ENCODE measurements at regions not wholly inside any gene's neighbourhood (a gene's known extent, or its start where the extent isn't known, plus 50 kb on each side); places are given as distances from the start of the nearest gene placed in this dataset.
"Not testable (repeated sequence)": the region's sequence is repeated elsewhere in the genome, so short reads cannot be mapped to it uniquely, and the experiment has no call there.

GRCh38 chr2:172248381-172248780 is 145.7 kb upstream of the DLX2 start:
- H3K27ac Mint-ChIP-seq = no peak overlapping the region
- H3K4me1 Mint-ChIP-seq (ENCODE audit: low read depth) = peaks cover 19% of the 10 kb centered on the region
- no peak for DNase-seq (ENCODE audit: low spot score)
- H3K9me3 Mint-ChIP-seq = no peaks in the 10 kb centered on the region
- H3K27me3 Mint-ChIP-seq (ENCODE audit: low read depth) = peaks cover 9% of the 10 kb centered on the region
- H3K4me3 Mint-ChIP-seq = no peak overlapping the region
- no peaks in the 10 kb centered on the region for H3K36me3 Mint-ChIP-seq (ENCODE audit: low read depth)

- no peaks in the 10 kb centered on the region for H3K36me3 Mint-ChIP-seq (ENCODE audit: low read depth)
- DNase-seq (ENCODE audit: low spot score) = no peak
- H3K4me3 Mint-ChIP-seq = no peak overlapping the region
- no peak overlapping the region for H3K27ac Mint-ChIP-seq
- H3K4me1 Mint-ChIP-seq (ENCODE audit: low read depth) = peaks cover 19% of the 10 kb centered on the region
- no peaks in the 10 kb centered on the region for H3K9me3 Mint-ChIP-seq
- peaks cover 9% of the 10 kb centered on the region for H3K27me3 Mint-ChIP-seq (ENCODE audit: low read depth)
Measured at GRCh38 chr2:172248785-172249187, 146.1 kb upstream of the DLX2 start.

GRCh38 chr2:172249334-172249733 is 146.6 kb upstream of the DLX2 start:
- Mint-ChIP-seq H3K27ac (no peak overlapping the region), H3K27me3 (ENCODE audit: low read depth) (peaks cover 6% of the 10 kb centered on the region), H3K9me3 (no peaks in the 10 kb centered on the region), H3K4me3 (no peak overlapping the region), H3K4me1 (ENCODE audit: low read depth) (peaks cover 19% of the 10 kb centered on the region), H3K36me3 (ENCODE audit: low read depth) (no peaks in the 10 kb centered on the region)
- no peak for DNase-seq (ENCODE audit: low spot score)

- Mint-ChIP-seq H3K9me3 (no peaks in the 10 kb centered on the region), H3K4me3 (no peak overlapping the region), H3K27me3 (ENCODE audit: low read depth) (peaks cover 3% of the 10 kb centered on the region), H3K36me3 (ENCODE audit: low read depth) (no peaks in the 10 kb centered on the region), H3K4me1 (ENCODE audit: low read depth) (peaks cover 19% of the 10 kb centered on the region), H3K27ac (no peak overlapping the region)
- DNase-seq (ENCODE audit: low spot score) = no peak
Measured at GRCh38 chr2:172249986-172250385, 147.3 kb upstream of the DLX2 start.

GRCh38 chr2:172251231-172251630 is 148.5 kb upstream of the DLX2 start:
- DNase-seq (ENCODE audit: low spot score) = no peak
- Mint-ChIP-seq H3K27me3 (ENCODE audit: low read depth) (peaks cover 6% of the 10 kb centered on the region), H3K27ac (no peak overlapping the region), H3K4me3 (no peak overlapping the region), H3K9me3 (no peaks in the 10 kb centered on the region), H3K4me1 (ENCODE audit: low read depth) (peaks cover 19% of the 10 kb centered on the region), H3K36me3 (ENCODE audit: low read depth) (no peaks in the 10 kb centered on the region)

- Mint-ChIP-seq H3K27ac (no peak overlapping the region), H3K4me3 (no peak overlapping the region), H3K27me3 (ENCODE audit: low read depth) (peaks cover 6% of the 10 kb centered on the region), H3K36me3 (ENCODE audit: low read depth) (no peaks in the 10 kb centered on the region), H3K9me3 (no peaks in the 10 kb centered on the region), H3K4me1 (ENCODE audit: low read depth) (peaks cover 16% of the 10 kb centered on the region)
- no peak for DNase-seq (ENCODE audit: low spot score)
Measured at GRCh38 chr2:172252154-172252553, 149.5 kb upstream of the DLX2 start.

- Mint-ChIP-seq H3K27me3 (ENCODE audit: low read depth) (peaks cover 8% of the 10 kb centered on the region), H3K4me3 (no peak overlapping the region), H3K27ac (no peak overlapping the region), H3K36me3 (ENCODE audit: low read depth) (no peaks in the 10 kb centered on the region), H3K4me1 (ENCODE audit: low read depth) (peaks cover 16% of the 10 kb centered on the region), H3K9me3 (no peaks in the 10 kb centered on the region)
- DNase-seq (ENCODE audit: low spot score) = peak; percentile 74
Measured at GRCh38 chr2:172253190-172254052, 150.7 kb upstream of the DLX2 start.

GRCh38 chr2:172256886-172257285 is 154.2 kb upstream of the DLX2 start:
- H3K27ac Mint-ChIP-seq = no peak overlapping the region
- no peaks in the 10 kb centered on the region for H3K9me3 Mint-ChIP-seq
- peaks cover 6% of the 10 kb centered on the region for H3K4me1 Mint-ChIP-seq (ENCODE audit: low read depth)
- H3K36me3 Mint-ChIP-seq (ENCODE audit: low read depth) = no peaks in the 10 kb centered on the region
- no peak overlapping the region for H3K4me3 Mint-ChIP-seq
- H3K27me3 Mint-ChIP-seq (ENCODE audit: low read depth) = peaks cover 8% of the 10 kb centered on the region
- no peak for DNase-seq (ENCODE audit: low spot score)

GRCh38 chr2:172259827-172260226 is 157.1 kb upstream of the DLX2 start:
- H3K9me3 Mint-ChIP-seq = peaks cover 4% of the 10 kb centered on the region
- no peak for DNase-seq (ENCODE audit: low spot score)
- no peaks in the 10 kb centered on the region for H3K4me1 Mint-ChIP-seq (ENCODE audit: low read depth)
- no peaks in the 10 kb centered on the region for H3K36me3 Mint-ChIP-seq (ENCODE audit: low read depth)
- no peak overlapping the region for H3K4me3 Mint-ChIP-seq
- no peak overlapping the region for H3K27ac Mint-ChIP-seq
- H3K27me3 Mint-ChIP-seq (ENCODE audit: low read depth) = peaks cover 5% of the 10 kb centered on the region

- H3K4me1 Mint-ChIP-seq (ENCODE audit: low read depth) = no peaks in the 10 kb centered on the region
- H3K27ac Mint-ChIP-seq = no peak overlapping the region
- H3K36me3 Mint-ChIP-seq (ENCODE audit: low read depth) = no peaks in the 10 kb centered on the region
- peaks cover 5% of the 10 kb centered on the region for H3K27me3 Mint-ChIP-seq (ENCODE audit: low read depth)
- H3K4me3 Mint-ChIP-seq = no peak overlapping the region
- peaks cover 4% of the 10 kb centered on the region for H3K9me3 Mint-ChIP-seq
- DNase-seq (ENCODE audit: low spot score) = no peak
Measured at GRCh38 chr2:172260336-172260735, 157.6 kb upstream of the DLX2 start.

- Mint-ChIP-seq H3K36me3 (ENCODE audit: low read depth) (no peaks in the 10 kb centered on the region), H3K4me3 (no peak overlapping the region), H3K9me3 (peaks cover 4% of the 10 kb centered on the region), H3K4me1 (ENCODE audit: low read depth) (no peaks in the 10 kb centered on the region), H3K27ac (no peak overlapping the region), H3K27me3 (ENCODE audit: low read depth) (peaks cover 2% of the 10 kb centered on the region)
- DNase-seq (ENCODE audit: low spot score) = no peak
Measured at GRCh38 chr2:172261292-172261691, 158.6 kb upstream of the DLX2 start.

GRCh38 chr2:172262486-172262885 is 159.8 kb upstream of the DLX2 start:
- H3K27me3 Mint-ChIP-seq (ENCODE audit: low read depth) = peaks cover 3% of the 10 kb centered on the region
- H3K36me3 Mint-ChIP-seq (ENCODE audit: low read depth) = no peaks in the 10 kb centered on the region
- no peak overlapping the region for H3K27ac Mint-ChIP-seq
- no peak overlapping the region for H3K4me3 Mint-ChIP-seq
- no peak for DNase-seq (ENCODE audit: low spot score)
- peaks cover 4% of the 10 kb centered on the region for H3K9me3 Mint-ChIP-seq
- H3K4me1 Mint-ChIP-seq (ENCODE audit: low read depth) = no peaks in the 10 kb centered on the region

GRCh38 chr2:172264820-172265219 is 162.1 kb upstream of the DLX2 start:
- H3K36me3 Mint-ChIP-seq (ENCODE audit: low read depth); H3K4me3 Mint-ChIP-seq; H3K9me3 Mint-ChIP-seq; H3K4me1 Mint-ChIP-seq (ENCODE audit: low read depth); H3K27ac Mint-ChIP-seq; DNase-seq (ENCODE audit: low spot score): not testable (repeated sequence)
- peaks cover 12% of the 10 kb centered on the region for H3K27me3 Mint-ChIP-seq (ENCODE audit: low read depth)

- not testable (repeated sequence) for H3K9me3 Mint-ChIP-seq; H3K4me1 Mint-ChIP-seq (ENCODE audit: low read depth); H3K27ac Mint-ChIP-seq; H3K36me3 Mint-ChIP-seq (ENCODE audit: low read depth); DNase-seq (ENCODE audit: low spot score); H3K4me3 Mint-ChIP-seq
- H3K27me3 Mint-ChIP-seq (ENCODE audit: low read depth) = peaks cover 12% of the 10 kb centered on the region
Measured at GRCh38 chr2:172269507-172270244, 157.7 kb upstream of the ITGA6 start.
